GM12878 (cell line): ENCODE measurements at regions not wholly inside any gene's neighbourhood (a gene's known extent, or its start where the extent isn't known, plus 50 kb on each side); places are given as distances from the start of the nearest gene placed in this dataset.
"Not testable (repeated sequence)": the region's sequence is repeated elsewhere in the genome, so short reads cannot be mapped to it uniquely, and the experiment has no call there.

Experiments
- ATAC-seq: fragments of 200-7000 bp; cut with Tn5 transposase; 3 replicates; pipeline ENCODE4 v1.9.1; 2020; ENCODE audit warnings: mild to moderate bottlenecking, moderate library complexity
- BruUV-seq: library from RNA; stranded (reverse); fragments of 400-500 nt; replicated peaks from 2 replicates; lab custom pipeline; 2021; lab: Mats Ljungman, UMichigan
- CTCF ChIA-PET: fragments of 300-600 bp; sonication (Branson Sonifier 250); formaldehyde crosslinking; extraction: SDS; loops from one replicate; lab custom pipeline; 2021; ENCODE audit warnings: inconsistent platforms; lab: Yijun Ruan, JAX
- POLR2A ChIA-PET: fragments of 350-600 bp; formaldehyde crosslinking; extraction: SDS; loops from one replicate; lab custom pipeline; 2021; ENCODE audit warnings: inconsistent platforms; lab: Charles Lee
- RAD21 ChIA-PET: fragments of 300-600 bp; sonication (Branson Sonifier 250); formaldehyde crosslinking; loops from one replicate; lab custom pipeline; 2023; ENCODE audit warnings: antibody characterized with exemption; ENCODE audit not compliant: unreplicated experiment; lab: Charles Lee
- SMC1A ChIA-PET: fragments of 300-600 bp; sonication (Branson Sonifier 250); formaldehyde crosslinking; loops from one replicate; lab custom pipeline; 2023; ENCODE audit not compliant: unreplicated experiment, uncharacterized antibody; lab: Charles Lee
- DNase-seq: peaks from one replicate; pipeline ENCODE4 v3.0.0-alpha.2; 2011; ENCODE audit warnings: low read depth, low spot score
- FAIRE-seq: peaks from 3 replicates; lab custom pipeline; 2011; peaks lifted over from hg19 to GRCh38; lab: Jason Lieb, UNC
- H2AFZ ChIP-seq: 2 replicates; pipeline ENCODE4 v1.6.0; 2011; ENCODE audit warnings: low read depth, low read length, control low read depth; ENCODE audit not compliant: control insufficient read depth
- H3K27ac ChIP-seq: 2 replicates; pipeline ENCODE4 v1.5.1; 2011; ENCODE audit warnings: control low read depth; ENCODE audit not compliant: control insufficient read depth, insufficient read depth
- H3K27me3 ChIP-seq, 2 experiments: replicated peaks in 1 of 2; 2 replicates each; pipeline versions ENCODE4 v1.6.0 to v1.6.1; 2011; ENCODE audit warnings: low read length in 1 of 2; ENCODE audit not compliant: control insufficient read depth in 2 of 2, insufficient read depth in 2 of 2
- H3K36me3 ChIP-seq, 2 experiments: 2 replicates each; pipeline ENCODE4 v1.5.1; 2011; ENCODE audit warnings: low read length in 1 of 2; ENCODE audit not compliant: control insufficient read depth in 2 of 2, insufficient read depth in 2 of 2
- H3K4me1 ChIP-seq: 2 replicates; pipeline ENCODE4 v1.6.1; 2011; ENCODE audit warnings: mild to moderate bottlenecking, low read length, moderate library complexity, mixed read lengths; ENCODE audit not compliant: control insufficient read depth, insufficient read depth
- H3K4me2 ChIP-seq: 2 replicates; pipeline ENCODE4 v1.6.0; 2011; ENCODE audit warnings: control low read depth; ENCODE audit not compliant: control insufficient read depth, insufficient read depth
- H3K4me3 ChIP-seq: fragments of 200-600 bp; sonication (generic); 2 replicates; pipeline ENCODE4 v1.5.1; 2016
- H3K79me2 ChIP-seq: 2 replicates; pipeline ENCODE4 v1.6.0; 2011; ENCODE audit warnings: low read length; ENCODE audit not compliant: control insufficient read depth, insufficient read depth
- H3K9ac ChIP-seq: 2 replicates; pipeline ENCODE4 v1.8.0; 2011; ENCODE audit warnings: low read length, control low read depth, mixed read lengths; ENCODE audit not compliant: control insufficient read depth, insufficient read depth
- H3K9me3 ChIP-seq: replicated peaks from 3 replicates; pipeline ENCODE4 v1.5.1; 2011; ENCODE audit warnings: mild to moderate bottlenecking, low read length; ENCODE audit not compliant: control insufficient read depth, insufficient read depth
- H4K20me1 ChIP-seq: 2 replicates; pipeline ENCODE4 v1.6.0; 2011; ENCODE audit not compliant: control insufficient read depth, insufficient read depth
- JUNB ChIP-seq: IDR thresholded peaks from 2 replicates; pipeline ENCODE4 v1.6.1; 2016; ENCODE audit warnings: antibody characterized with exemption, mild to moderate bottlenecking
- TCF7 ChIP-seq: IDR thresholded peaks from 2 replicates; pipeline ENCODE4 v1.6.1; 2014; ENCODE audit warnings: antibody characterized with exemption, borderline replicate concordance
- WRNIP1 ChIP-seq: IDR thresholded peaks from 2 replicates; pipeline ENCODE4 v1.6.1; 2011; ENCODE audit warnings: low read depth, low read length, improper control_type of control experiment, borderline replicate concordance
- WGBS: methylation state at CpG from one replicate; pipeline ENCODE4 v1.1.6; 2016; ENCODE audit warnings: low lambda C conversion rate; ENCODE audit not compliant: insufficient replicate concordance, insufficient coverage; ENCODE audit errors: missing lambda C conversion rate; 5-methylcytosine and 5-hydroxymethylcytosine counted together
- in situ Hi-C: fragments of 300-500 bp; cut with MboI; formaldehyde crosslinking; loops from 9 replicates; pipeline ENCODE4 v1.14.3; 2018; ENCODE audit warnings: mixed read lengths
- intact Hi-C: fragments of 100-400 bp; cut with micrococcal nuclease; formaldehyde crosslinking; loops from one replicate; pipeline ENCODE4 v1.14.2; 2022; ENCODE audit not compliant: unreplicated experiment

DNA sequence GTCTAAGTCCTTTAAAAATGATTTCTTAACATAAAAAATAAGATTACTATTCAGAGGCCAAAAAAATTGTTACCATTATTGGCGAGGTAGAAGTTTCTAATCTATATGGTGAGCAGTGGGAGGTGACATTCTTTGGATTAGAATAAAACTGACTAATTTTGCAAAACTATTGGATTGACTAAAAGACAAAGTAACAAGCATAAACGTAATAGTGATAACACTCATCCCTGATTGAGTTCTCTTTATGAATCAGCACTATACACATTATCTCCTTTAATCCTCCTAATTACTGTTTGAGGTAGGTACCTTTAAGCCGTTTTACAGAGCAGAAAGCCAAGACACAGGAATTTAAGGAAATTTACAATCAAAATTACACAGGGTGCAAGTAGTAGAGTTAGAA lies 139.2 kb upstream of the NRP1 start (continued):
- TF ChIP-seq WRNIP1: no peak
- peak; percentile 25; the same call in 1 of the 2 replicates for TF ChIP-seq JUNB

GRCh38 chr10:33468006-33468405 lies 133.5 kb upstream of the NRP1 start:
- 49% methylated on average over 19 of the region's 28 CpGs for WGBS
- H3K9me3 ChIP-seq, H3K79me2 ChIP-seq, H3K4me3 ChIP-seq, in situ Hi-C loops, FAIRE-seq, H3K4me1 ChIP-seq, H3K4me2 ChIP-seq, RAD21 ChIA-PET, BruUV-seq, H3K36me3 ChIP-seq, H3K9ac ChIP-seq, H3K27me3 ChIP-seq, intact Hi-C loops, POLR2A ChIA-PET, DNase-seq, ATAC-seq, H4K20me1 ChIP-seq, H3K27ac ChIP-seq, H2AFZ ChIP-seq: not testable (repeated sequence)
- CTCF ChIA-PET: interaction anchor here (0.8 kb wide), 1 partner anchor 15 kb away, joined by 3 read pairs; no protein-coding TSS in a partner anchor
- SMC1A ChIA-PET: interaction anchor here (1.6 kb wide), 1 partner anchor 9 kb away, joined by 3 read pairs; no protein-coding TSS in a partner anchor

GRCh38 chr10:33465747-33466146 lies 131.3 kb upstream of the NRP1 start:
- no peaks in the 10 kb centered on the region for H3K27me3 ChIP-seq
- no peak overlapping the region for H3K4me3 ChIP-seq
- in situ Hi-C loops (no loop called here), intact Hi-C loops (no loop called here)
- no peaks in the 10 kb centered on the region for H3K79me2 ChIP-seq
- no peaks in the 10 kb centered on the region for H4K20me1 ChIP-seq
- H3K36me3 ChIP-seq: no peaks in the 10 kb centered on the region
- no peak for DNase-seq
- POLR2A ChIA-PET: no interaction called here
- BruUV-seq: no TSS peak
- H3K4me2 ChIP-seq: no peak overlapping the region
- RAD21 ChIA-PET: interaction anchor here (1.0 kb wide), 1 partner anchor 504 kb away, joined by 3 read pairs; no protein-coding TSS in a partner anchor
- SMC1A ChIA-PET: interaction anchor here (1.0 to 1.3 kb wide), 4 partner anchors 12 to 28 kb away, joined by 3 to 6 read pairs (median 4); no protein-coding TSS in a partner anchor
- FAIRE-seq: no peak
- CTCF ChIA-PET: interaction anchor here (0.6 to 2.1 kb wide), 6 partner anchors 9 to 874 kb away, joined by 3 to 6 read pairs (median 3); no protein-coding TSS in a partner anchor
- H3K9me3 ChIP-seq: no peaks in the 10 kb centered on the region
- no peak for ATAC-seq
- H3K9ac ChIP-seq: no peak overlapping the region
- H3K27ac ChIP-seq: no peak overlapping the region
- TF ChIP-seq TCF7: no peak
- H2AFZ ChIP-seq: no peak overlapping the region
- H3K4me1 ChIP-seq: no peaks in the 10 kb centered on the region
